Left lung (tissue), 4 donors: ENCODE measurements at regions not wholly inside any gene's neighbourhood (a gene's known extent, or its start where the extent isn't known, plus 50 kb on each side); places are given as distances from the start of the nearest gene placed in this dataset.

Experiments used
- ATAC-seq: fragments of 200-7000 bp; cut with Tn5 transposase; one replicate; pipeline ENCODE4 v1.9.1; 2020; ENCODE audit warnings: moderate library complexity
- DNase-seq, 4 donors: peaks; one replicate each; pipeline ENCODE4 v3.0.0-alpha.2; 2013 to 2020
- H3K27ac ChIP-seq, 2 donors: fragments of 200-600 bp; sonication (generic) in 1 of 2; one replicate each; pipeline versions ENCODE4 v1.5.0 to v1.8.0; 2020 to 2021
- H3K27me3 ChIP-seq, 2 donors: fragments of 200-600 bp; sonication (generic) in 1 of 2; one replicate each; pipeline versions ENCODE4 v1.5.0 to v1.8.0; 2020 to 2021
- H3K36me3 ChIP-seq, 2 donors: fragments of 200-600 bp; sonication (generic) in 1 of 2; one replicate each; pipeline versions ENCODE4 v1.5.0 to v1.8.0; 2020 to 2021
- H3K4me1 ChIP-seq, 2 donors: fragments of 200-600 bp; one replicate each; pipeline ENCODE4 v1.8.0; 2021
- H3K4me3 ChIP-seq, 2 donors: fragments of 200-600 bp; sonication (generic) in 1 of 2; one replicate each; pipeline versions ENCODE4 v1.5.0 to v1.8.0; 2020 to 2021; ENCODE audit warnings: mild to moderate bottlenecking in 1 of 2
- H3K9me3 ChIP-seq, 2 donors: fragments of 200-600 bp; sonication (generic) in 1 of 2; one replicate each; pipeline versions ENCODE4 v1.5.0 to v1.8.0; 2020 to 2021
- CTCF ChIP-seq, 2 donors: fragments of 200-600 bp; sonication (generic) in 1 of 2; IDR thresholded peaks; one replicate each; pipeline versions ENCODE4 v1.5.0 to v1.8.0; 2021; ENCODE audit warnings: antibody characterized with exemption in 2 of 2
- intact Hi-C, 2 donors: fragments of 100-400 bp; cut with DNase I; formaldehyde crosslinking; loops; one replicate each; pipeline versions ENCODE4 v1.11.2 to v1.14.2; 2022
- donor health status: DM: no; HTN: yes; CAD: no.
- donor health status: DM: no; HTN: no; CAD: no.

GRCh38 chr5:28253431-28253830, 1215.0 kb upstream of the CDH9 start:
- intact Hi-C loops, result no loop called here
- Histone ChIP-seq H3K27ac (no peak overlapping the region), H3K9me3 (peaks cover 0 to 3% of the 10 kb centered on the region in 2 donors), H3K4me3 (no peak overlapping the region), H3K27me3 (no peaks in the 10 kb centered on the region), H3K4me1 (no peaks in the 10 kb centered on the region), H3K36me3 (no peaks in the 10 kb centered on the region)
- DNase-seq, result no peak
- no peak for TF ChIP-seq CTCF (IDR thresholded peaks at IDR 0.05)
- no peak for ATAC-seq

DNA sequence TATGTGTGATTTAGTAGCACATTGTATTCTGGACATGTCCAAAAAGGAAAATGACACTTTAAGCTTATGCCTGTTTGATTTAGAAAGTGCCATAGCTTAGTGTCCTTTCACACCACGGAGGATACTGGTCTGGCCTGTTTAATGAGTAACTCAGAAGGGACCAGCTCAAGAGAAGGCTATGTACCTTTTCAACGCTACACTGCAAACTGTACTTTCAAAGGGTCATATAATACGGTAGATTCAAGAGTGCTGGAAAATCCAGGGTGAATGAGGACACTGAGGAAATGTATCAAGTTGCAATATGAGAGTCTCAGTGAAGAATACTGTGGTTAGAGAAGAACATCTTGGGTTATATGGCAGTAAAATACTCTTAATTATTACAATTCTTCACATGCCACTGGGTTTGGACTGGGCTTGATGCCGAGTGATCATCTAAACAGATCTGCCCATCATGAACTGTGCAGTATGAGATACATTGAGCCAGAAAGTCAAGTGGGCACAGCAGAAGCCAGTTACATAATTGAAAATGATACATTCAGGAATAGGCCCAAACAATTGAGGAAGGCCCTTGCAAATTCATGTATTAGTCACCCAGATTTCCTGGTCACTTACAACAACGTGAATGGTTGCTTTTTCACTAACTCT, 1211.5 kb upstream of the CDH9 start:
- no peak overlapping the region for H3K4me3 ChIP-seq
- H3K9me3 ChIP-seq, result peaks cover 3 to 8% of the 10 kb centered on the region in 2 donors
- ATAC-seq, result no peak
- no peaks in the 10 kb centered on the region for H3K27me3 ChIP-seq
- no peaks in the 10 kb centered on the region for H3K4me1 ChIP-seq
- H3K27ac ChIP-seq, result no peak overlapping the region
- TF ChIP-seq CTCF (IDR thresholded peaks at IDR 0.05), result no peak
- no peaks in the 10 kb centered on the region for H3K36me3 ChIP-seq
- DNase-seq, result peak in 1 of 4 donors; percentile 2
- intact Hi-C loops, result no loop called here

- DNase-seq (no peak), ATAC-seq (no peak)
- no peak for TF ChIP-seq CTCF (IDR thresholded peaks at IDR 0.05)
- Histone ChIP-seq H3K36me3 (no peaks in the 10 kb centered on the region), H3K4me3 (no peak overlapping the region), H3K27me3 (no peaks in the 10 kb centered on the region), H3K27ac (no peak overlapping the region), H3K9me3 (peaks cover 0 to 3% of the 10 kb centered on the region in 2 donors), H3K4me1 (no peaks in the 10 kb centered on the region)
- intact Hi-C loops, result no loop called here
These were observed 1196.1 kb upstream of the CDH9 start for GRCh38 chr5:28234356-28234968.

DNA sequence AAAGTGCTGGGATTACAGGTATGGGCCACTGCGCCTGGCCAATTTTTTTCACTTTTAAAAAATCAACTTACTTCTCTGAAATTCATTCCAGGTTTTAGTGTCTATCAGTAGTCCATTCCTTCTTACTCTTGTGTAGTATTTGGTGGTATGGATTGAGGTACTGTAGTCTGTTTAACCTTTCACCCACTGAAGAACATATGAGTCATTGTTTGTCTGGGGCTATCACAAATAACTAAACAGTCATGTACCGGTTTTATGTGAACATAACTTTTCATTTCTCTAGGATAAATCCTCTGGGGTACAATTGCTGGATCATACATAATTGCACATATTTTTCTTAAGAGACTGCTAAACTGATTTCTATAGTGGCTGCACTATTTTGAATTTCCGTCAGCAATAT, 1188.0 kb upstream of the CDH9 start:
- DNase-seq (no peak), ATAC-seq (no peak)
- TF ChIP-seq CTCF (IDR thresholded peaks at IDR 0.05), result no peak
- Histone ChIP-seq H3K9me3 (no peaks in the 10 kb centered on the region), H3K36me3 (no peaks in the 10 kb centered on the region), H3K4me3 (no peak overlapping the region), H3K27ac (no peak overlapping the region), H3K27me3 (no peaks in the 10 kb centered on the region), H3K4me1 (no peaks in the 10 kb centered on the region)
- intact Hi-C loops, result no loop called here

DNA sequence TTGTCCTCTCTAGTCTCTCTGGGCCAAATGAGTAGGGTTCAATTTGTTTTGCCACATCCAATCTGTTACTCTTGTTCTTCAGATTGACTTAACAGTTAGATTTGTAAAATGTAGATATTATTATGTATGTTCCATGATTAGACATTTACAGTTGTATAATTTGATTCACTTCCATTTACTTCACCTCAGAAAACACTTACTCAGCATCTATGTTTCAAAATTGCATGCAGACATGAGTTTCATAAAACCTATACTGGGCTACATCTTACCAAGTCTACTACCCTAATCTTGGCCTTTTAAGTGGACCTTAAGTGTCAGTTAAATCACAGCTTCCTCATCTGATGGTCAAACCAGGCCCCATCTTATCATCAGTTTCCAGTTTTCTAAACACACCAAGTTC, 1181.2 kb upstream of the CDH9 start:
- Histone ChIP-seq H3K27me3 (no peaks in the 10 kb centered on the region), H3K36me3 (no peaks in the 10 kb centered on the region), H3K4me3 (no peak overlapping the region), H3K9me3 (no peaks in the 10 kb centered on the region), H3K4me1 (no peaks in the 10 kb centered on the region), H3K27ac (no peak overlapping the region)
- ATAC-seq, result no peak
- intact Hi-C loops, result no loop called here
- DNase-seq, result no peak
- no peak for TF ChIP-seq CTCF (IDR thresholded peaks at IDR 0.05)
